HepG2 (cell line): ENCODE measurements at regions not wholly inside any gene's neighbourhood (a gene's known extent, or its start where the extent isn't known, plus 50 kb on each side); places are given as distances from the start of the nearest gene placed in this dataset.

Experiments used
- ATAC-seq: fragments of 200-7000 bp; cut with Tn5 transposase; 3 replicates; pipeline ENCODE4 v1.9.1; 2020; ENCODE audit warnings: mild to moderate bottlenecking, moderate library complexity
- BruUV-seq: library from RNA; stranded (reverse); fragments of 400-500 nt; replicated peaks from 2 replicates; lab custom pipeline; 2021; lab: Mats Ljungman, UMichigan
- CTCF ChIA-PET: fragments of 300-600 bp; formaldehyde crosslinking; extraction: SDS; loops from one replicate; lab custom pipeline; 2021; ENCODE audit warnings: low total read pairs, inconsistent platforms, low intra/inter-chr PET ratio; lab: Yijun Ruan, JAX
- POLR2A ChIA-PET: fragments of 350-600 bp; sonication (Branson Sonifier 250); formaldehyde crosslinking; loops from one replicate; lab custom pipeline; 2020; ENCODE audit warnings: antibody characterized with exemption, inconsistent platforms; lab: Yijun Ruan, JAX
- DNase-seq: peaks from one replicate; pipeline ENCODE4 v3.0.0-alpha.2; 2015; ENCODE audit warnings: low spot score
- FAIRE-seq: peaks from 3 replicates; lab custom pipeline; 2011; peaks lifted over from hg19 to GRCh38; lab: Jason Lieb, UNC
- H2AFZ ChIP-seq: one replicate; pipeline ENCODE4 v1.6.1; 2011; ENCODE audit warnings: low read length, inconsistent platforms
- H3K27ac ChIP-seq: fragments of 300-600 bp; 3 replicates; pipeline ENCODE4 v1.8.0; 2011; ENCODE audit warnings: mixed run types, mild to moderate bottlenecking, mixed read lengths, low read length, inconsistent platforms; ENCODE audit not compliant: insufficient read depth; ENCODE audit errors: extremely low read length
- H3K27me3 ChIP-seq, 2 experiments: fragments of 200-600 bp in 1 of 2; 2 replicates in 1 of 2; 3 replicates in 1 of 2; pipeline versions ENCODE4 v1.6.0 to v1.8.0; 2011; ENCODE audit warnings: low read length in 2 of 2, mild to moderate bottlenecking in 2 of 2, moderate library complexity in 2 of 2, inconsistent platforms in 1 of 2; ENCODE audit not compliant: insufficient read depth in 2 of 2, control insufficient read depth in 1 of 2
- H3K36me3 ChIP-seq, 2 experiments: fragments of 200-600 bp in 1 of 2; replicated peaks in 1 of 2; 2 replicates in 1 of 2; 3 replicates in 1 of 2; pipeline versions ENCODE4 v1.5.1 to v1.8.0; 2011; ENCODE audit warnings: low read length in 2 of 2, inconsistent platforms in 1 of 2; ENCODE audit not compliant: insufficient read depth in 2 of 2, control insufficient read depth in 1 of 2
- H3K4me1 ChIP-seq: 2 replicates; pipeline ENCODE4 v1.5.1; 2012; ENCODE audit warnings: low read length, inconsistent platforms; ENCODE audit not compliant: insufficient read depth
- H3K4me2 ChIP-seq: 2 replicates; pipeline ENCODE4 v1.6.0; 2011; ENCODE audit warnings: low read depth, low read length, inconsistent platforms
- H3K4me3 ChIP-seq, 3 experiments: fragments of 200-600 bp in 1 of 3; sonication (generic), shearing (Covaris generic) in 1 of 3; replicated peaks in 1 of 3; 2 replicates each; pipeline ENCODE4 v1.5.1; 2011 to 2016; ENCODE audit warnings: low read length in 3 of 3, inconsistent platforms in 2 of 3, low read depth in 2 of 3, mild to moderate bottlenecking in 2 of 3, control low read depth in 1 of 3, mixed read lengths in 1 of 3; ENCODE audit not compliant: insufficient read depth in 1 of 3
- H3K79me2 ChIP-seq: one replicate; pipeline ENCODE4 v1.6.1; 2011; ENCODE audit warnings: low read length, inconsistent platforms; ENCODE audit not compliant: insufficient read depth
- H3K9ac ChIP-seq: 2 replicates; pipeline ENCODE4 v1.6.0; 2011; ENCODE audit warnings: mild to moderate bottlenecking, low read depth, low read length, inconsistent platforms; ENCODE audit not compliant: insufficient read depth
- H3K9me3 ChIP-seq: 2 replicates; pipeline ENCODE4 v1.5.1; 2012; ENCODE audit warnings: mild to moderate bottlenecking, low read length
- H4K20me1 ChIP-seq: 2 replicates; pipeline ENCODE4 v1.6.0; 2011; ENCODE audit warnings: inconsistent platforms, mild to moderate bottlenecking, low read length, moderate library complexity; ENCODE audit not compliant: insufficient read depth
- BRF2 ChIP-seq: sonication (generic); formaldehyde crosslinking; IDR thresholded peaks from 2 replicates; pipeline ENCODE4 v1.8.1; 2022; ENCODE audit warnings: mild to moderate bottlenecking, missing genetic modification reagents
- CC2D1A ChIP-seq: sonication (generic); formaldehyde crosslinking; IDR thresholded peaks from 2 replicates; pipeline ENCODE4 v1.8.1; 2023; ENCODE audit warnings: mild to moderate bottlenecking, missing genetic modification reagents
- ETS1 ChIP-seq: sonication (generic); formaldehyde crosslinking; IDR thresholded peaks from 2 replicates; pipeline ENCODE4 v1.4.0; 2020; ENCODE audit warnings: missing genetic modification reagents
- JARID2 ChIP-seq: sonication (generic); formaldehyde crosslinking; IDR thresholded peaks from 2 replicates; pipeline ENCODE4 v1.8.1; 2023; ENCODE audit warnings: missing genetic modification reagents, inconsistent platforms; ENCODE audit not compliant: insufficient replicate concordance
- SRF ChIP-seq: IDR thresholded peaks from 2 replicates; pipeline ENCODE4 v1.6.1; 2011; ENCODE audit warnings: mild to moderate bottlenecking, low read depth, low read length, moderate library complexity
- UBTF ChIP-seq: sonication (generic); formaldehyde crosslinking; IDR thresholded peaks from 2 replicates; pipeline ENCODE4 v1.4.0; 2020; ENCODE audit warnings: mild to moderate bottlenecking, missing genetic modification reagents
- YY1 ChIP-seq: IDR thresholded peaks from 2 replicates; pipeline ENCODE4 v1.6.1; 2011; ENCODE audit warnings: low read length, low read depth, moderate library complexity, mild to moderate bottlenecking; ENCODE audit not compliant: insufficient read depth, insufficient replicate concordance
- ZNF3 ChIP-seq: IDR thresholded peaks from 2 replicates; pipeline ENCODE4 v1.7.0; 2017; ENCODE audit warnings: inconsistent platforms
- ZNF33B ChIP-seq: sonication (generic); formaldehyde crosslinking; IDR thresholded peaks from 2 replicates; pipeline ENCODE4 v1.5.1; 2020; ENCODE audit warnings: mild to moderate bottlenecking, missing genetic modification reagents
- ZNF768 ChIP-seq: sonication (generic); formaldehyde crosslinking; IDR thresholded peaks from 2 replicates; pipeline ENCODE4 v1.4.0; 2020; ENCODE audit warnings: missing genetic modification reagents
- WGBS: methylation state at CpG from one replicate; pipeline ENCODE4 v1.1.6; 2017; ENCODE audit warnings: low lambda C conversion rate; 5-methylcytosine and 5-hydroxymethylcytosine counted together
- in situ Hi-C: cut with HindIII; loops from 2 replicates; pipeline ENCODE4 v1.10.0; 2017; ENCODE audit warnings: low pct_unique_long_range_greater_than_20kb; ENCODE audit not compliant: extremely low pct_ligation_motif_present
- intact Hi-C: fragments of 100-400 bp; cut with micrococcal nuclease; formaldehyde crosslinking; loops from one replicate; pipeline ENCODE4 v1.10.0; 2022; ENCODE audit not compliant: unreplicated experiment

- in situ Hi-C loops, result loop anchor here (25.0 kb wide), 1 partner anchor 1813 kb away; no protein-coding TSS in a partner anchor
- no peak for DNase-seq
- 4% methylated on average over 10 of the region's 10 CpGs for WGBS
These were observed 116.1 kb downstream of the CDH26 start for GRCh38 chr20:60074276-60074675.

GRCh38 chr20:60078351-60079250 lies 120.4 kb downstream of the CDH26 start:
- Histone ChIP-seq H3K4me2 (no peak overlapping the region), H3K79me2 (no peaks in the 10 kb centered on the region), H3K27ac (no peak overlapping the region), H3K27me3 (no peaks in the 10 kb centered on the region), H3K9ac (no peak overlapping the region), H3K4me1 (no peaks in the 10 kb centered on the region), H3K9me3 (no peaks in the 10 kb centered on the region), H3K4me3 (no peak overlapping the region), H3K36me3 (no peaks in the 10 kb centered on the region), H4K20me1 (no peaks in the 10 kb centered on the region), H2AFZ (no peak overlapping the region)
- BruUV-seq, result no TSS peak
- in situ Hi-C loops (no loop called here), intact Hi-C loops (no loop called here)
- ChIA-PET POLR2A (no interaction called here), CTCF (no interaction called here)
- FAIRE-seq (no peak), ATAC-seq (no peak), DNase-seq (no peak)
- 25% methylated on average over 13 of the region's 15 CpGs for WGBS
- TF ChIP-seq ZNF768 (CRISPR knock-in tag), result no peak
- no peak for TF ChIP-seq BRF2 (CRISPR knock-in tag)
- TF ChIP-seq SRF, result no peak
- TF ChIP-seq UBTF (CRISPR knock-in tag), result no peak
- TF ChIP-seq YY1, result no peak
- TF ChIP-seq ETS1 (CRISPR knock-in tag), result no peak

More at GRCh38 chr20:60074276-60074675, 116.1 kb downstream of the CDH26 start:
- no peaks in the 10 kb centered on the region for H4K20me1 ChIP-seq
- peaks cover 0 to 6% of the 10 kb centered on the region in 2 experiments; a peak in 1 of 5 replicates for H3K27me3 ChIP-seq
- H3K4me3 ChIP-seq, result no peak overlapping the region
- no peak for TF ChIP-seq JARID2 (CRISPR knock-in tag)
- TF ChIP-seq CC2D1A (CRISPR knock-in tag), result no peak
- TF ChIP-seq ZNF3 (CRISPR knock-in tag), result no peak
- TF ChIP-seq ZNF33B (CRISPR knock-in tag), result no peak
- POLR2A ChIA-PET, result no interaction called here
- CTCF ChIA-PET, result no interaction called here
- H3K4me1 ChIP-seq, result no peaks in the 10 kb centered on the region
- no peak overlapping the region for H2AFZ ChIP-seq
- H3K9ac ChIP-seq, result no peak overlapping the region
- ATAC-seq, result no peak
- no peaks in the 10 kb centered on the region for H3K36me3 ChIP-seq
- no peak overlapping the region for H3K27ac ChIP-seq
- BruUV-seq, result no TSS peak
- H3K9me3 ChIP-seq, result peaks cover 11% of the 10 kb centered on the region
- FAIRE-seq, result no peak
- intact Hi-C loops, result no loop called here
- H3K4me2 ChIP-seq, result no peak overlapping the region
- no peaks in the 10 kb centered on the region for H3K79me2 ChIP-seq
